ENCODE measurements at regions not wholly inside any gene's neighbourhood (a gene's known extent, or its start where the extent isn't known, plus 50 kb on each side); places are given as distances from the start of the nearest gene placed in this dataset.
"Not testable (repeated sequence)": the region's sequence is repeated elsewhere in the genome, so short reads cannot be mapped to it uniquely, and the experiment has no call there.

DNA sequence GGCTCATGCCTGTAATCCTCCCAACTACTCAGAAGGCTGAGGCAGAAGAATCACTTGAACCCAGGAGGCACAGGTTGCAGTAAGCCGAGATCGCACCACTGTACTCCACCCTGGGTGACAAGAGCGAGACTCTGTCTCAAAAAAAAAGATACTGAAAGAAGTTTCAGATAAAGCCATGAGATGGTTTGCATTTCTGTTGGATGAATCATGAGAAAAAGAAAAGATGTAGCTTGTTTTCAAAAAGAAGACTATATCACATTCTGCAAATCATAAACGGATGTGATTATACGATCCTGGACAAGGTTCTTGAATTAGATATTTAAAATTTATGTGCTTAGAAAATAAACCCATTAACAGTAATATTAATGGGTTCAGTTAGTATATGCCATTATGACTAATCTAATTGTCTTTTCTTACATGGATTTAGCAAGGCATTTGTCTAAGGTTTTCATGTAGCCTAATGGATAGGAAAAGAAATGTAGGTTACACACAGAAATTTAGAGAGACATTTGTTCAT is 345.9 kb downstream of the SLC7A11 start:
- Histone ChIP-seq H3K9me3 (ENCODE audit: severe bottlenecking) (no peaks in the 10 kb centered on the region), H3K4me1 (ENCODE audit: insufficient read depth, poor library complexity, severe bottlenecking) (peaks cover 14% of the 10 kb centered on the region), H3K27me3 (ENCODE audit: insufficient read depth, poor library complexity, severe bottlenecking) (no peaks in the 10 kb centered on the region), H3K27ac (ENCODE audit: poor library complexity, severe bottlenecking) (no peak overlapping the region), H3K36me3 (ENCODE audit: low read depth) (no peaks in the 10 kb centered on the region), H3K4me3 (ENCODE audit: severe bottlenecking) (no peak overlapping the region)
- TF ChIP-seq, protein P1, sequence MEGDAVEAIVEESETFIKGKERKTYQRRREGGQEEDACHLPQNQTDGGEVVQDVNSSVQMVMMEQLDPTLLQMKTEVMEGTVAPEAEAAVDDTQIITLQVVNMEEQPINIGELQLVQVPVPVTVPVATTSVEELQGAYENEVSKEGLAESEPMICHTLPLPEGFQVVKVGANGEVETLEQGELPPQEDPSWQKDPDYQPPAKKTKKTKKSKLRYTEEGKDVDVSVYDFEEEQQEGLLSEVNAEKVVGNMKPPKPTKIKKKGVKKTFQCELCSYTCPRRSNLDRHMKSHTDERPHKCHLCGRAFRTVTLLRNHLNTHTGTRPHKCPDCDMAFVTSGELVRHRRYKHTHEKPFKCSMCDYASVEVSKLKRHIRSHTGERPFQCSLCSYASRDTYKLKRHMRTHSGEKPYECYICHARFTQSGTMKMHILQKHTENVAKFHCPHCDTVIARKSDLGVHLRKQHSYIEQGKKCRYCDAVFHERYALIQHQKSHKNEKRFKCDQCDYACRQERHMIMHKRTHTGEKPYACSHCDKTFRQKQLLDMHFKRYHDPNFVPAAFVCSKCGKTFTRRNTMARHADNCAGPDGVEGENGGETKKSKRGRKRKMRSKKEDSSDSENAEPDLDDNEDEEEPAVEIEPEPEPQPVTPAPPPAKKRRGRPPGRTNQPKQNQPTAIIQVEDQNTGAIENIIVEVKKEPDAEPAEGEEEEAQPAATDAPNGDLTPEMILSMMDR (IDR thresholded peaks at IDR 0.05; ENCODE audit: poor library complexity, severe bottlenecking): no peak
- ATAC-seq (ENCODE audit: low read depth) (no peak), DNase-seq (ENCODE audit: low spot score) (no peak)

DNA sequence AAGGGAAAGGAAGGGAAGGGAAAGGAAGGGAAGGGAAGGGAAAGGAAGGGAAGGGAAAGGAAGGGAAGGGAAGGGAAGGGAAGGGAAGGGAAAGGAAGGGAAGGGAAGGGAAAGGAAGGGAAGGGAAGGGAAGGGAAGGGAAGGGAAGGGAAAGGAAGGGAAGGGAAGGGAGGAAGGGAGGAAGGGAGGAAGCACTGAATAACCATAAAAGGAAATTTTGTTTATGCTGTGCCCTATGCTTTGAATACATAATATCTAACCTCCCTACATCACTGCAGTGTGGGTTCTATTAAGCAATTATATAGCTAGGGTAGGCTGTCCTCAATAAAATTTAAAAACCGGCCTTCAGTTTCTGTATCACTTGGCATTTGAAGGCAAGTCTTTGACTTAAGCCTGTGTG is 346.6 kb downstream of the SLC7A11 start:
- peaks cover 14% of the 10 kb centered on the region for H3K4me1 ChIP-seq (ENCODE audit: insufficient read depth, poor library complexity, severe bottlenecking)
- not testable (repeated sequence) for H3K27me3 ChIP-seq (ENCODE audit: insufficient read depth, poor library complexity, severe bottlenecking); H3K9me3 ChIP-seq (ENCODE audit: severe bottlenecking); H3K4me3 ChIP-seq (ENCODE audit: severe bottlenecking); DNase-seq (ENCODE audit: low spot score); H3K27ac ChIP-seq (ENCODE audit: poor library complexity, severe bottlenecking); H3K36me3 ChIP-seq (ENCODE audit: low read depth); ATAC-seq (ENCODE audit: low read depth)

DNA sequence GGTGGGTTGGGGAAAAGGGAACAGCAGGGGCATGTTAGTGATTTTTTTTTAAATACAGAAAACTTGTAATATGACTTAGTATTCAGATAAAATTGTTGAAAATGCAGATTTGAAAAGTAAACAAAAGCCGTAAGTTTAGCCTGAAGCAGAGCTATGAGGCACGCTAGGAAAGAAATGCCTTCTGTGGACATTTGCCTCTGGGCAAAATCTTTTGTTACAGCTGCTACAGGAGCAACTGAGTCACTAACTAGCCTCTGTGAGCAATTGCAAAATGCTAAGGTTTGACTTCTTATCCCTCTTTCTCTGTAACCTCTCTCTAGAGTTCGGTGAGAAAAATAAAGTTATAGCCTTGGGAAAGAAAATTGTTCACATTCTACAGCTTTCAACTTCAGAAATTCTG is 350.0 kb downstream of the SLC7A11 start:
- Histone ChIP-seq H3K9me3 (ENCODE audit: severe bottlenecking) (no peaks in the 10 kb centered on the region), H3K4me3 (ENCODE audit: severe bottlenecking) (no peak overlapping the region), H3K27ac (ENCODE audit: poor library complexity, severe bottlenecking) (peak overlapping the region; percentile 40), H3K27me3 (ENCODE audit: insufficient read depth, poor library complexity, severe bottlenecking) (no peaks in the 10 kb centered on the region), H3K4me1 (ENCODE audit: insufficient read depth, poor library complexity, severe bottlenecking) (peaks cover 14% of the 10 kb centered on the region), H3K36me3 (ENCODE audit: low read depth) (no peaks in the 10 kb centered on the region)
- TF ChIP-seq, protein P1 (IDR thresholded peaks at IDR 0.05; ENCODE audit: poor library complexity, severe bottlenecking): no peak
- ATAC-seq (ENCODE audit: low read depth) (peak; percentile 79), DNase-seq (ENCODE audit: low spot score) (no peak)

DNA sequence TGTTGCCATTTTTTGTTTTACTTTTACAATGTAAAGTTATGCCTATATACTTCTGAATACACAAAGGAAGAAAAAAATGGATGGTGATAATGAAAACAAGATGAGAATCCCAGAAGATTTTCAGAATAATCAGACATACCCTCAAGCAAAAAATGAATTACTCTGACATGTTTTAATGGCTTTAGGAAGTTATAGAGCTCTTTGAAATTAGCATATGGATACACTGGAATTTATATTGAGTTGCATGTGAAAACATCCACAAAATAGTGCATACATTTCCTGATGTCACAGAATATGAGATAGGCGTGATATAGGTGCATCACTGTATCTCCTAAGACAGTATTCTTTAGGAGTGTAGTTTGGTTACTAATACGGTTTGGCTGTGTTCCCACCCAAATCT is 351.3 kb downstream of the SLC7A11 start:
- peaks cover 14% of the 10 kb centered on the region for H3K4me1 ChIP-seq (ENCODE audit: insufficient read depth, poor library complexity, severe bottlenecking)
- TF ChIP-seq, protein P1 (IDR thresholded peaks at IDR 0.05; ENCODE audit: poor library complexity, severe bottlenecking): no peak
- no peaks in the 10 kb centered on the region for H3K27me3 ChIP-seq (ENCODE audit: insufficient read depth, poor library complexity, severe bottlenecking)
- H3K27ac ChIP-seq (ENCODE audit: poor library complexity, severe bottlenecking): no peak overlapping the region
- no peak for DNase-seq (ENCODE audit: low spot score)
- no peak for ATAC-seq (ENCODE audit: low read depth)
- H3K9me3 ChIP-seq (ENCODE audit: severe bottlenecking): no peaks in the 10 kb centered on the region
- no peak overlapping the region for H3K4me3 ChIP-seq (ENCODE audit: severe bottlenecking)
- H3K36me3 ChIP-seq (ENCODE audit: low read depth): no peaks in the 10 kb centered on the region

DNA sequence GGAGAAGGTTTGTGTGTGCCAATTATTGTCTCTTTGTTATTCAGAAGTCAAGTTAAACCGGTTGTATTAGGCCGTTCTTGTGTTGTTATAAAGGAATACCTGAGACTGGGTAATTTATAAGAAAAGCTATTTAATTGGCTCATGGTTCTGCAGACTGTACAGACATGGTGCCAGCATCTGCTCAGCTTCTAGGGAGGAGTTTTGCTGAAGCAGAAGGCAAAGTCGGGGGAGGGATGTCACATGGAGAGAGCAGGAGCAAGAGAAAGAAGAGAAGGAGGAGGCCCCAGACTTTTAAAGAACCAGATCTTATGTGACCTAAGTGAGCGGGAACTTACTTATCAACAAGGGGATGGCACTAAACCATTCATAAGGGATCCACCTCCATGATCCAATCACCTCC is 349.3 kb upstream of the PCDH18 start:
- H3K4me3 ChIP-seq (ENCODE audit: severe bottlenecking): no peak overlapping the region
- ATAC-seq (ENCODE audit: low read depth) (no peak), DNase-seq (ENCODE audit: low spot score) (no peak)
- no peaks in the 10 kb centered on the region for H3K27me3 ChIP-seq (ENCODE audit: insufficient read depth, poor library complexity, severe bottlenecking)
- TF ChIP-seq, protein P1 (IDR thresholded peaks at IDR 0.05; ENCODE audit: poor library complexity, severe bottlenecking): no peak
- H3K4me1 ChIP-seq (ENCODE audit: insufficient read depth, poor library complexity, severe bottlenecking): no peaks in the 10 kb centered on the region
- H3K9me3 ChIP-seq (ENCODE audit: severe bottlenecking): peaks cover 5% of the 10 kb centered on the region
- no peaks in the 10 kb centered on the region; the same call in 1 of the 2 replicates for H3K36me3 ChIP-seq (ENCODE audit: low read depth)
- H3K27ac ChIP-seq (ENCODE audit: poor library complexity, severe bottlenecking): no peak overlapping the region

DNA sequence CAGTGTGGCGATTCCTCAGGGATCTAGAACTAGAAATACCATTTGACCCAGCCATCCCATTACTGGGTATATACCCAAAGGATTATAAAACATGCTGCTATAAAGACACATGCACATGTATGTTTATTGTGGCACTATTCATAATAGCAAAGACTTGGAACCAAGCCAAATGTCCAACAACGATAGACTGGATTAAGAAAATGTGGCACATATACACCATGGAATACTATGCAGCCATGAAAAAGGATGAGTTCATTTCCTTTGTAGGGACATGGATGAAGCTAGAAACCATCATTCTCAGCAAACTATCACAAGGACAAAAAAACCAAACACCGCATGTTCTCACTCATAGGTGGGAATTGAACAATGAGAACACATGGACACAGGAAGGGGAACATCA is 335.8 kb upstream of the PCDH18 start:
- ATAC-seq (ENCODE audit: low read depth); H3K9me3 ChIP-seq (ENCODE audit: severe bottlenecking); H3K4me1 ChIP-seq (ENCODE audit: insufficient read depth, poor library complexity, severe bottlenecking); DNase-seq (ENCODE audit: low spot score); H3K27ac ChIP-seq (ENCODE audit: poor library complexity, severe bottlenecking); H3K36me3 ChIP-seq (ENCODE audit: low read depth); H3K4me3 ChIP-seq (ENCODE audit: severe bottlenecking); H3K27me3 ChIP-seq (ENCODE audit: insufficient read depth, poor library complexity, severe bottlenecking): not testable (repeated sequence)

Measured in RWPE2 (cell line).